Calu3 (cell line): ENCODE measurements at regions not wholly inside any gene's neighbourhood (a gene's known extent, or its start where the extent isn't known, plus 50 kb on each side); places are given as distances from the start of the nearest gene placed in this dataset.

Experiments
- BruUV-seq: library from RNA; stranded (reverse); fragments of 400-500 nt; replicated peaks from 2 replicates; lab custom pipeline; 2021; lab: Mats Ljungman, UMichigan
- CTCF ChIA-PET: fragments of 300-600 bp; sonication (Branson Sonifier 250); formaldehyde crosslinking; loops from one replicate; lab custom pipeline; 2022; ENCODE audit warnings: antibody characterized with exemption; lab: Charles Lee
- DNase-seq: peaks from one replicate; pipeline ENCODE4 v3.0.0; 2022
- H3K27ac Mint-ChIP-seq: one replicate; pipeline ENCODE4 v1.8.0; 2022; ENCODE audit warnings: mixed read lengths; ENCODE audit not compliant: unreplicated experiment
- H3K27me3 Mint-ChIP-seq: one replicate; pipeline ENCODE4 v1.8.0; 2022; ENCODE audit warnings: mixed read lengths; ENCODE audit not compliant: unreplicated experiment
- H3K36me3 Mint-ChIP-seq: one replicate; pipeline ENCODE4 v1.8.0; 2022; ENCODE audit warnings: mild to moderate bottlenecking, moderate library complexity, mixed read lengths; ENCODE audit not compliant: insufficient read depth, unreplicated experiment
- H3K4me1 Mint-ChIP-seq: one replicate; pipeline ENCODE4 v1.8.0; 2022; ENCODE audit warnings: mild to moderate bottlenecking, low read depth, mixed read lengths; ENCODE audit not compliant: unreplicated experiment
- H3K4me3 Mint-ChIP-seq: one replicate; pipeline ENCODE4 v1.8.0; 2022; ENCODE audit warnings: mild to moderate bottlenecking, low read depth, moderate library complexity, mixed read lengths; ENCODE audit not compliant: unreplicated experiment
- H3K9me3 Mint-ChIP-seq: one replicate; pipeline ENCODE4 v1.8.0; 2022; ENCODE audit warnings: low read depth, mixed read lengths; ENCODE audit not compliant: unreplicated experiment
- intact Hi-C: fragments of 100-400 bp; cut with micrococcal nuclease; formaldehyde crosslinking; loops from one replicate; pipeline ENCODE4 v1.10.0; 2022; ENCODE audit not compliant: unreplicated experiment
- TF ChIP-seq, protein P1 (sequence below): fragments of 200-600 bp; IDR thresholded peaks from one replicate; pipeline ENCODE4 v1.8.0; 2022; ENCODE audit warnings: antibody characterized with exemption; ENCODE audit not compliant: unreplicated experiment

DNA sequence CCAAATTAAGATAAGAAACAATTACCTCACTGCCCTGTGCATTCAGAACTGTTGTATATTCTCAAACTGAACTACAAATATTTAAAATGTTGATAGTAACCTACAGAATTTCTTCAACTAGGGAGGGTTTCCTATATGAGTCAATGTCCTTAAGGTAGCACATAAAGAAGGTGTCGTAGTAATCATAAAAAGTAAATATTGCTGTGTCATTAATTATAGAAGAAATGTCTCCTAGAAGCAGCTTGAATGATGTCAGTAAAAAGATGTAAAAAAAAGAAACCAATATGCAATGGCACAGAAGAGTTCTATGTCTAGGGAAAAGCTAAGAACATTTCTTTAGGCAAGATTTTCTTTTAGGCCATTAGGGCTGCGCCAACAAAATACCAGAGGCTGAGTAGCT lies 559.6 kb upstream of the EPHA5 start:
- intact Hi-C loops: no loop called here
- no peaks in the 10 kb centered on the region for H3K4me1 Mint-ChIP-seq
- H3K27me3 Mint-ChIP-seq: no peaks in the 10 kb centered on the region
- no peaks in the 10 kb centered on the region for H3K36me3 Mint-ChIP-seq
- BruUV-seq: no TSS peak
- no peak overlapping the region for H3K4me3 Mint-ChIP-seq
- no peak for DNase-seq
- H3K9me3 Mint-ChIP-seq: no peaks in the 10 kb centered on the region
- H3K27ac Mint-ChIP-seq: no peak overlapping the region
- TF ChIP-seq, protein P1, sequence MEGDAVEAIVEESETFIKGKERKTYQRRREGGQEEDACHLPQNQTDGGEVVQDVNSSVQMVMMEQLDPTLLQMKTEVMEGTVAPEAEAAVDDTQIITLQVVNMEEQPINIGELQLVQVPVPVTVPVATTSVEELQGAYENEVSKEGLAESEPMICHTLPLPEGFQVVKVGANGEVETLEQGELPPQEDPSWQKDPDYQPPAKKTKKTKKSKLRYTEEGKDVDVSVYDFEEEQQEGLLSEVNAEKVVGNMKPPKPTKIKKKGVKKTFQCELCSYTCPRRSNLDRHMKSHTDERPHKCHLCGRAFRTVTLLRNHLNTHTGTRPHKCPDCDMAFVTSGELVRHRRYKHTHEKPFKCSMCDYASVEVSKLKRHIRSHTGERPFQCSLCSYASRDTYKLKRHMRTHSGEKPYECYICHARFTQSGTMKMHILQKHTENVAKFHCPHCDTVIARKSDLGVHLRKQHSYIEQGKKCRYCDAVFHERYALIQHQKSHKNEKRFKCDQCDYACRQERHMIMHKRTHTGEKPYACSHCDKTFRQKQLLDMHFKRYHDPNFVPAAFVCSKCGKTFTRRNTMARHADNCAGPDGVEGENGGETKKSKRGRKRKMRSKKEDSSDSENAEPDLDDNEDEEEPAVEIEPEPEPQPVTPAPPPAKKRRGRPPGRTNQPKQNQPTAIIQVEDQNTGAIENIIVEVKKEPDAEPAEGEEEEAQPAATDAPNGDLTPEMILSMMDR: no peak
- CTCF ChIA-PET: no interaction called here

DNA sequence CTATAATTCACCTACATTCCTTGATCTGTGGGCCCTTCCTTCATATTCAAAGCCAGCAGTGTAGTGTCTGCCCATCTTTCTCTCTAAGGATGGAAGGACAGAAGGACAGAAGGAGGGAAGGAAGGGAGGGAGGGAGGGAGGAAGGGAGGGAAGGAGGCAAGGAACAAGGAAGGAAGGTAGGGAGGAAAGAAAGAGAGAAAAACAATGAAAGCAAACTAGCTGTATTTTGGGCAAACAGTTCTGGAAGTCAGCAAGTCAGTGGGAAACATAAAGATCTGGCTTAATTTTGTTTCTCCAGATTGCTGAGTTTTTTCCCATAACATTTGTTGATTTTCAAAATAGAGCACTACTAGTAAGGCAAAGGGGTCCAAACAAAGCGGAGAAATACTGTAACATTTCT lies 555.2 kb upstream of the EPHA5 start:
- BruUV-seq: no TSS peak
- no peaks in the 10 kb centered on the region for H3K27me3 Mint-ChIP-seq
- intact Hi-C loops: no loop called here
- DNase-seq: no peak
- TF ChIP-seq, protein P1: no peak
- no peaks in the 10 kb centered on the region for H3K4me1 Mint-ChIP-seq
- no peak overlapping the region for H3K27ac Mint-ChIP-seq
- H3K4me3 Mint-ChIP-seq: no peak overlapping the region
- H3K36me3 Mint-ChIP-seq: no peaks in the 10 kb centered on the region
- no peaks in the 10 kb centered on the region for H3K9me3 Mint-ChIP-seq
- CTCF ChIA-PET: no interaction called here

DNA sequence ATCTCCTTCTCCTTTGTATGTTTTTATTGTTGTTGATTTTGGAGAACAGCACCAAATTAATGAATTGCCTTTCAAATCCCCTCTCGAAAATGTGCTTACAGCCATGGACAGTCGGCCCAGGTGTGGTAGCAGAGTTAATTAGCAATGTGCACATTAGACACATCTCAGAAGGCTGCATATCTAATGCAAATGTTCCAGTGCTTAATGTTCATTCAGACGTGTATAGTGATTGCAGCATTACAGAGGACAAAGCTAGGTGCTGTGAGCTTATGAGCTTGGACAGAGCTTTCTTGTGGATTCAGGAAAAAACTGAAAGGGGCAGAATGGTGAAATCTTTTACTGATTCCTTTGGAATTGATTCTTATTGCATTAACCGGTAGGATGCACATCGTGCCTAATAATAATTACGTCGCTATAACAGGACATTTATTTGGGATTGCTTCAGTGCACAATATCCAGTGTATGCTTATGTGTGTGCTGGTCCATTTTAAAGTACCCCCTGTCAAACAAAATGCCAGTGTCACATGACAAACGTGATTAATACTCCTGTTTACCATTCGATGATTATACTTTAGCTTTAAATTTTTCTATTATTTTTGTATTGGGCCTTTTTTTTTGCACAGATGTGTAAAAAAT lies 552.9 kb upstream of the EPHA5 start:
- CTCF ChIA-PET: no interaction called here
- H3K4me1 Mint-ChIP-seq: no peaks in the 10 kb centered on the region
- H3K27me3 Mint-ChIP-seq: no peaks in the 10 kb centered on the region
- no peak overlapping the region for H3K27ac Mint-ChIP-seq
- no peak for DNase-seq
- TF ChIP-seq, protein P1: no peak
- no peaks in the 10 kb centered on the region for H3K36me3 Mint-ChIP-seq
- intact Hi-C loops: no loop called here
- H3K9me3 Mint-ChIP-seq: no peaks in the 10 kb centered on the region
- H3K4me3 Mint-ChIP-seq: no peak overlapping the region
- no TSS peak for BruUV-seq

DNA sequence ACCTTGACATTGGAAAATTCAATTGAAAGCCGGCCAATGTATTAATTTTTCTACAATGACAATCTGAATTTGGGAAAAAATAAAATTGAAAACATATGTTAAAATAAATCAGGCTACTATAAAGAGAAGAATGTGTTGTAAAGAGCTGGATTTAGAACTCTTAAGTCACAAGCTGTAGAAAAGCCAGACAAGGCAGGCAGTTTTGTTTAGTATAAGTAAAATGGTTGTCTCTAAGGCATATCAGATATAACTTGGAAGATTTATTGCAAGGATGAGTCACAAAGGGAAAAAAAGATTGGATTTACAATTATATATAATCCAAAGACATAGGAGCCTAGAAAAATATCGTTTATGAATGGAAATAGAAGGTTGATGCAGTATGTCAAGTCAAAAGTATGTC lies 549.1 kb upstream of the EPHA5 start:
- H3K4me1 Mint-ChIP-seq: no peaks in the 10 kb centered on the region
- no TSS peak for BruUV-seq
- intact Hi-C loops: no loop called here
- TF ChIP-seq, protein P1: no peak
- no peak overlapping the region for H3K4me3 Mint-ChIP-seq
- CTCF ChIA-PET: no interaction called here
- no peaks in the 10 kb centered on the region for H3K36me3 Mint-ChIP-seq
- H3K27me3 Mint-ChIP-seq: no peaks in the 10 kb centered on the region
- H3K27ac Mint-ChIP-seq: no peak overlapping the region
- no peak for DNase-seq
- H3K9me3 Mint-ChIP-seq: no peaks in the 10 kb centered on the region
